ENCODE measurements at regions not wholly inside any gene's neighbourhood (a gene's known extent, or its start where the extent isn't known, plus 50 kb on each side); places are given as distances from the start of the nearest gene placed in this dataset.

DNA sequence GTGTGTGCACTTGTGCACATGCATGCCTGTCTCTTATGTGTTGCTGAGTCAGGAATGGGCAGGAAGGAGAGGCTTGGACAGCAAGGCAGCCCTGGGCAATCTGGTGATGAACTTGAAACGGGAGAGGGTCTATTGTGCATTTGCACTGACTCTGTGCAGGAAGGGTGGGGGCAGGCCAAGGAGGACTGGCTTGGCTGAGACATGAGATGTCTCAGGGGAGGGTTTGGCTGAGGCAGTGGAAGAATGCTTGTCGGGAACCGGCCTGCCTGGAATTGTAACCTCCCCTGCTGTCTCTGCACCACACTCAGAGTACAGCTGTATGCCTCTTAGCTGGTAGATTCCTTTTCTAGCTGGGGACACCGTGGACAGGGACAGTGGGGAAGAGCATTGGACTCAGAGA is 176.1 kb upstream of the TNP1 start:
- peaks cover 2% of the 10 kb centered on the region for H3K27me3 Mint-ChIP-seq
- ChIA-PET CTCF (no interaction called here), POLR2A (no interaction called here)
- H3K4me3 Mint-ChIP-seq: no peak overlapping the region
- intact Hi-C loops (cut with micrococcal nuclease): no loop called here
- no peak for DNase-seq
- no peaks in the 10 kb centered on the region for H3K9me3 Mint-ChIP-seq
- H3K36me3 Mint-ChIP-seq: no peaks in the 10 kb centered on the region
- H3K27ac Mint-ChIP-seq: no peak overlapping the region
- H3K4me1 Mint-ChIP-seq (ENCODE audit: low read depth): no peaks in the 10 kb centered on the region

DNA sequence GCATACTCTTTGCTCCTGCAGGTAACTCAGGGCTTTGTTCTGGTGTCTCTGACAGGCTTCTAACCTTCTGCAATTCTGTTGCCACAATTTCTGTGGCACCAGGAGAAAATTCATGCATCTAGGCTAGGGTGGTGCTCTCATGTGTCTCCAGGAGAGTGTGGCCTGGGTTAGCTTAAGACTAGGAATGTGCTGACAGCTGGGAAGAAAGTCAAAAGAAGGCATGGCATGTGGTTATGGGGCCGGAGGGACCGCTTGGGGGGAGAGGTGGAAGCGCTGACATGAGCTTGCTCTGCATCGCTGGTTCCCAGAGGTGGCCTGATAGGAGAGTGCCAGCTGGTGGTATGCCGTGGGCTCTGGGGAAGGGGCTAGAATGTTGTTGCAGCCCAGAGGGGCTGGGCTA is 173.3 kb upstream of the TNP1 start:
- intact Hi-C loops (cut with micrococcal nuclease): no loop called here
- DNase-seq: no peak
- no peak overlapping the region for H3K27ac Mint-ChIP-seq
- no peak overlapping the region for H3K4me3 Mint-ChIP-seq
- no peaks in the 10 kb centered on the region for H3K9me3 Mint-ChIP-seq
- no peaks in the 10 kb centered on the region for H3K4me1 Mint-ChIP-seq (ENCODE audit: low read depth)
- no peaks in the 10 kb centered on the region for H3K36me3 Mint-ChIP-seq
- peaks cover 5% of the 10 kb centered on the region for H3K27me3 Mint-ChIP-seq
- CTCF ChIA-PET: no interaction called here
- POLR2A ChIA-PET: no interaction called here

DNA sequence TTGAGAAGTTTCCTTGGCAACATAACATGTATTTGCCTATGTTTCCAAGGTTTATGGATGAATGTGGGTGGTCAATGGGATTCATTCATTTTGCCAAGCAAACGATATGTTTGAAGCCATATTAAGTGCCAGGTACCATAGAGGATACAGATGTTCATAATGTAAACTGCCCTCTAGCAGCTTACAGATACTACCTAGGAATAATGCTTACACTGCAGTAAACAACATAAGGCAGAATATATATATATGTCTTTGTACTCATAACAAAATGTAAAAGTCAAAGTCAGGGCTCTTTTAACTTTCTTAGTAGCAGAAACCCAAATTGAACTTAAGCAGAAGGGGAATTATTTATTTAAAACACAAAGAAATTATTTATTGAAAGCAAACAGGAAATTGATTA is 171.6 kb upstream of the TNP1 start:
- POLR2A ChIA-PET: no interaction called here
- CTCF ChIA-PET: no interaction called here
- H3K9me3 Mint-ChIP-seq: no peaks in the 10 kb centered on the region
- H3K27ac Mint-ChIP-seq: no peak overlapping the region
- DNase-seq: no peak
- H3K4me1 Mint-ChIP-seq (ENCODE audit: low read depth): no peaks in the 10 kb centered on the region
- H3K36me3 Mint-ChIP-seq: no peaks in the 10 kb centered on the region
- intact Hi-C loops (cut with micrococcal nuclease): no loop called here
- H3K4me3 Mint-ChIP-seq: no peak overlapping the region
- peaks cover 5% of the 10 kb centered on the region for H3K27me3 Mint-ChIP-seq

DNA sequence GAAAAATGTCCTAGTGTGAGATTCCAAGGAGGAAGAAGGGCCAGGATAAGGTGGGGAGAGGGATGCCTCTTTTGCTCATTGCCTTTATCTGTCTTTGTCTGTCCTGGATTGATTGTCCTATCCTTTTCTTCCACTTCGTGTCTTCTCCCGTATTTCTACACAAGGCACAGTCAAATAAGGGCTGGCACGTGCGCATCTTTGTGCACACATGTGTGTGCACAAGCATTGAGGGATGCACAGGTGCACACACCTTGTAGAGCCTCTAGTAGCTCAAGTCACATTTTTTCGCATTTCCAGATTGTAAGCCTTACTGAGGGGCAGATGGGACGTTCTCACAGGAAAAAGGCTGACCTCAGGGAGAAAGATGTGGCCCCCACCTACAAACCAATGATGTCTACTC is 170.2 kb upstream of the TNP1 start:
- DNase-seq: no peak
- H3K27me3 Mint-ChIP-seq: peaks cover 5% of the 10 kb centered on the region
- no peak overlapping the region for H3K27ac Mint-ChIP-seq
- H3K4me1 Mint-ChIP-seq (ENCODE audit: low read depth): no peaks in the 10 kb centered on the region
- no peak overlapping the region for H3K4me3 Mint-ChIP-seq
- no peaks in the 10 kb centered on the region for H3K36me3 Mint-ChIP-seq
- intact Hi-C loops (cut with micrococcal nuclease): no loop called here
- ChIA-PET POLR2A (no interaction called here), CTCF (no interaction called here)
- no peaks in the 10 kb centered on the region for H3K9me3 Mint-ChIP-seq

DNA sequence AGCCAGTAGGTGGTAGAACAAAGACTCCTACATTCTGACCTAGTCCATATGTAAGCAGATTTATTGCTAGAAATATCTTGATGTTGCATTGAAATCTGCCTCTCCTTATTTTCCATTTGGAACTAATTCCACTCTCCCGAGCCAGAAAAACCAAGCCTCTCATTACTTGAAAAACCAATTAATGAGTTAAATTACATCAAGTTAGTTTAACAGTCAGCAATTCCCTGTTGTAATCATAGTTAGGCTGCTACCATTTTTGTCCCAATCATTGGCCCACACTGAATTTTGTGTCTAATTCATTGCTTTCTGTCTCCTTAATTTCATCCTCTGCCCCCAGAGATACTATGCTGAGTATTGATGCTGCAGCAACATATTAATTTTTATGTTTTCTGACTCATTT is 168.3 kb upstream of the TNP1 start:
- Mint-ChIP-seq H3K27ac (no peak overlapping the region), H3K36me3 (no peaks in the 10 kb centered on the region), H3K9me3 (no peaks in the 10 kb centered on the region), H3K4me1 (ENCODE audit: low read depth) (no peaks in the 10 kb centered on the region), H3K4me3 (no peak overlapping the region), H3K27me3 (peaks cover 5% of the 10 kb centered on the region)
- ChIA-PET POLR2A (no interaction called here), CTCF (no interaction called here)
- intact Hi-C loops (cut with micrococcal nuclease): no loop called here
- DNase-seq: no peak

DNA sequence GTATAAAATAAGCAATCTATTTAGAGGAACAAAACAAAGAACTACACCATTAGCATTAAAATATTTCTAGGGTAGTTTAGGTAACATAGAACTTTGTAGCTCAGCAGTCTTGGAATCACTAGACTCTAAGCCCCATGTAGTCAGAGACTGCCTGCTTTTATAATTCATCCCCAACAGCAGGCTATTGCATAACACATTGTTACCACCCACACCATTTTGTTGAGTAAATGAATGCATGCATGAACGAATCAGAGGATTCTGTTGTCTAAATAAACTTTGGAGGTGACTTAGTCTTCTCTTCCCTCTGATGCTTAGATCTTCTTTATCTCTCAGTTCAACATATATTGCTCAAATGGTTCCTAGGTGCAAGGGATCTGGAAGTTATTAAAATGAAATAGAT is 167.6 kb upstream of the TNP1 start:
- Mint-ChIP-seq H3K27ac (no peak overlapping the region), H3K4me1 (ENCODE audit: low read depth) (no peaks in the 10 kb centered on the region), H3K36me3 (no peaks in the 10 kb centered on the region), H3K9me3 (no peaks in the 10 kb centered on the region), H3K27me3 (peaks cover 5% of the 10 kb centered on the region), H3K4me3 (no peak overlapping the region)
- intact Hi-C loops (cut with micrococcal nuclease): no loop called here
- no peak for DNase-seq
- ChIA-PET POLR2A (no interaction called here), CTCF (no interaction called here)

DNA sequence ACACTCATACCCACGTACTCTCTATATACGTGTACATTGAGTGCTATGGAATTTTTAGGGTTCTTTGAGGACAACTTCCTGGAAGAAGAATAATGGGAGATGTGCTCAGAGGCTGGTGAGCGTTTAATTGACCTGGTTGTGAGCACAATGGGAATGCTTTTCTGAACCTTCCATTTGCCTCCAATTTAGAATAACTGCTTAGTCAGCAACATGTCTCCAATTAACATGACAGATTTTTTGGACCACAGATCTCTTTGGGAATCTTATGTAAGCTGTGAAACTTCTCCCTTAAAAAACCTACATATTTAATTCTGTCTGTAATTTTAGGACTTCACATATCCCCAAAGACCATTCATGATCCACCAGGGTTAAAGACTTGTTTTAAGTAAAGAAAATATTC is 166.7 kb upstream of the TNP1 start:
- Mint-ChIP-seq H3K27me3 (peaks cover 5% of the 10 kb centered on the region), H3K4me1 (ENCODE audit: low read depth) (no peaks in the 10 kb centered on the region), H3K9me3 (no peaks in the 10 kb centered on the region), H3K4me3 (no peak overlapping the region), H3K36me3 (no peaks in the 10 kb centered on the region), H3K27ac (no peak overlapping the region)
- no peak for DNase-seq
- intact Hi-C loops (cut with micrococcal nuclease): no loop called here
- CTCF ChIA-PET: no interaction called here
- POLR2A ChIA-PET: no interaction called here

DNA sequence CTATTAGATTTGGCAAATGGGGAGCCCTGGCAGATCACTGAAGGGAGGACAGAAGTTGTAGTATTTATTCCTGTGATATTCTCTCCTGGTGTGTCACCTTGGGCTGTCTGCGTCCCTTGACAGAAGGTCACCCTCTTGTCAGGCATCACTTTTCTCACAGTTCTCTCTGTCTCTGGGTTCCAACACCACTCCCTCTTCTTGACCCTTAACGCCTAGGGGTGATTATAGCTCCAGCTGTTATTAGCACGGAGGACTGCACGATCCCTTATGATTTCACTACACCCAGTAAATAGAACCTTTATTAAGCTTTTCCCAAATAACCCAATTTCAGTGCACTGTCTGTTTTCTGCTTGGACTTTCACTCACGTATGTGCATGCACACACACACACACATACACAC is 166.3 kb upstream of the TNP1 start:
- no peak overlapping the region for H3K4me3 Mint-ChIP-seq
- intact Hi-C loops (cut with micrococcal nuclease): no loop called here

DNA sequence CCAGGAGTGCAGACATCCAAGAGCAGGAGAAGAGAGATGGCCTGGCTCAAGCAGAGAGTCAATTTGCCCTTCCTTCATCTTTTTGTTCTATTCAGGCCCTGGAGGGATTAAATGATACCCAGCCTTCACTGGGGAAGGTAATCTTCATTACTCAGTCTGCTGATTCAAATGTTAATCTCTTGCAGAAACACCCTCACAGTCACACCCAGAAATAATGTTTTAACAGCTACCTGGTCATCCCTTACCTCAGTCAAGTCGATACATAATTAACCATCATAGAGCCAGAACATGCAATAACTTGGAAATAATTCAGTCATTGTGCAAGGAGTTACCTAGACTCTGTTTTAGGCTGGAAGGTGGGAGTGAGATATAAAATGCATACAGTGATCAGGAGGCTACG is 163.7 kb upstream of the TNP1 start:
- CTCF ChIA-PET: no interaction called here
- Mint-ChIP-seq H3K4me1 (ENCODE audit: low read depth) (no peaks in the 10 kb centered on the region), H3K4me3 (no peak overlapping the region), H3K9me3 (peaks cover 3% of the 10 kb centered on the region), H3K27me3 (peaks cover 4% of the 10 kb centered on the region), H3K36me3 (no peaks in the 10 kb centered on the region), H3K27ac (no peak overlapping the region)
- DNase-seq: no peak
- POLR2A ChIA-PET: no interaction called here
- intact Hi-C loops (cut with micrococcal nuclease): no loop called here

More for the DNA sequence above, 166.3 kb upstream of the TNP1 start:
- Mint-ChIP-seq H3K36me3 (no peaks in the 10 kb centered on the region), H3K4me1 (ENCODE audit: low read depth) (no peaks in the 10 kb centered on the region), H3K27me3 (peaks cover 5% of the 10 kb centered on the region), H3K9me3 (no peaks in the 10 kb centered on the region), H3K27ac (no peak overlapping the region)
- ChIA-PET POLR2A (no interaction called here), CTCF (no interaction called here)
- no peak for DNase-seq

DNA sequence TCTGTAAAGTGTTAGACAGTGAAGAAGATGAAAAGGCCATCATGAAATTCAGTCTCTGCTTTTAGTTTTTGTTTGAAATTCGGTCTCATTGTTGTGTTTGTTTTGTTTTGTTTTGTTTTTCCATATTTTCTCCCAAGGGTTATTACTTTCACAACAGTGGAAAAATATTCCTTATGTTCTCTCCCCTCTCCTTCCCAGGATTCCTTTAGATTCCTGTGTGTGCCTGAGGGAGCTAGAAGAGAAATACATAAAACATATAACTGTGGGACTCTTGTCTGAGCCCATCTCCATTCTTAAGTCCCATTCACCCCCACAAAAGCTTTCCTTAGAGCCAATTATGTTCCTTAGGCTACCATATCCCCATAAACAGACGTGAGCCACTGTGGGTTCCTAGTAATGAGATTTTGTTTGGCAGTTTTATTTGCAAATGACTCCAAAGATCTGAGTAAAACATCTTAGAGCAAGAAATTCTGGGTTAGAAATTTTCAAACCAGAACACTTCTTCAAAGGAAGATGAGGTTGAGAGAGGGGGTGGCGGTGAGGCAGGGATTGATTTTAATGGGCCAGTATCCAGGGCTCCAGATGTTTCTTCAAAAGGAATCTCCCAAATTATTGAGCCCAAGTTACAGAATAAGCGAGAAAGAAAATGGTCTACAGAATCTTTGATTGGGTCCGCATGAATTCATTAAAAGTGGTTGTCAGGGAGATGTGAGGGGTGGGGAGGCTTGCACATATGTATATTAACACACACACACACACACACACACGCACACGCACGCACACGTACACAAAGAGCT is 157.8 kb upstream of the TNP1 start:
- H3K4me3 Mint-ChIP-seq: no peak overlapping the region
- no peak for DNase-seq
- H3K27me3 Mint-ChIP-seq: peaks cover 27% of the 10 kb centered on the region
- H3K4me1 Mint-ChIP-seq (ENCODE audit: low read depth): no peaks in the 10 kb centered on the region
- intact Hi-C loops (cut with micrococcal nuclease): no loop called here
- no peak overlapping the region for H3K27ac Mint-ChIP-seq
- POLR2A ChIA-PET: no interaction called here
- H3K9me3 Mint-ChIP-seq: peaks cover 5% of the 10 kb centered on the region
- no peaks in the 10 kb centered on the region for H3K36me3 Mint-ChIP-seq
- CTCF ChIA-PET: no interaction called here

DNA sequence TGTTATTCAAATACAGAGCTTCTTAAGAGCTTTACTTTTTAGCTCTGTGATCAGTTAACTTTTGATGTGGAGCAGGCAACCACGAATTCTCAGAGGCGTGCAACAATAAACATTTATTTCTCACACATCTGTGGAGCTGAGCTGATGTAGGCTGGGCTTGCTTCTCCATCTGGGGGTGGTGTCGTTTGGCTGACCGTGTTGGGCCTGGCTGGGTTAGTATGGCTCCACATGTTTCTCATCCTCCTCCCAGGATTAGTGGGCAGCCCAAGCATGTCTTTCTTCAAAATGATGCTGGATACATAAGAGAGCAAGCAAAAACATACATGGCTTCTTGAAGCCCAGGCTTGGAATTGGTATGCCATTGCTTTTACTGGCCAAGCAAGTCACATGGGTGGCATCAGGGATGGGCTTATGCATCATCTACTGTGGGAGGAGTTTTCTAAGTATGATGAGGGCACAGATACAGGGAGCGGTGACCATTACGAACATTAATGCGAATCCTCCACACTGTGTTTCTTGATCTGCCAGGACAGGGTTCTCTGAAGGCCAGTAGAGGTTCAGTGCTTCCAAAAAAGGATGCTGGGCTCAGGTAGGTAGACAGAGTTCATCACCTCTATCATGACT is 157.0 kb upstream of the TNP1 start:
- Mint-ChIP-seq H3K4me3 (no peak overlapping the region), H3K27ac (no peak overlapping the region), H3K9me3 (peaks cover 5% of the 10 kb centered on the region), H3K4me1 (ENCODE audit: low read depth) (no peaks in the 10 kb centered on the region), H3K36me3 (no peaks in the 10 kb centered on the region), H3K27me3 (peaks cover 28% of the 10 kb centered on the region)
- POLR2A ChIA-PET: no interaction called here
- intact Hi-C loops (cut with micrococcal nuclease): no loop called here
- CTCF ChIA-PET: interaction anchor here (0.6 kb wide), 1 partner anchor 440 kb away, joined by 3 read pairs; no protein-coding TSS in a partner anchor
- DNase-seq: no peak

DNA sequence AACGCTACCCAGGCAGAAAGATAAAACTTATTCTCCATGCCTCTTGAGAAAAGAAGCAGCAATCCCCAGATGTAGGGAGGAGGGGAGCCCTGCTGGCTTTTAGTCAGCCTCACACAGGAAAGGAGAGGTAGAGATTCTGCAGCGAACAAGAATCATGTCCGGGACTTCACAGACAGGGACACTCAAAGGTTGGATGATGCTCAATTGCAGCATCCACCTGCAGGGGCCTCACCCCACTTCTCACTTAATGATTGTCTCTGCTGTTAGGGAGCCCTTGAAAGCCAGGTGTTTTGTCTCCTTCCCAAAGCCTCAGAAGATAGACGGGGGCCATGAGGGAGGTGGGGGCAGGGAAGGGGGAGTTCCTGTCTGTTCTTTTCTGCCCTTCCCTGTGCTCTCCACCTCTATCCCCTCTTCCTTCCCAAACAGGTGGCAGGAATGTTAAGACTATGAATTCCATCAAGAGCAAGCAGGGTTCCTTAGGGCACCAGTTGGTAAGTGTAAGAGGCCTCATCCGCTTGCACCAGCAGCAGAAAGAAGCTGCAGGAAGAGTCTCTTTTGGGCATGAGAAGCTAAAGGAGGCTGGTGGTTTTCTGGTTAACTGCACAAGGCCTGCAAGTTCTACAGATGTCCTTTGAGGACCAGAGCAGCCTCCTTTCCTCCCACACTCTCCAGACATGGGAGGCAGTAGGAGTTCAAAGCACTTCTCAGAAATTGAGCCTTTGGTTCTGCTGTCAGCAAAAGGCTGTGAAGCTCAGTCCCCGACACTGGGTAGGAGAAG is 154.7 kb upstream of the TNP1 start:
- Mint-ChIP-seq H3K27me3 (peaks cover 31% of the 10 kb centered on the region), H3K4me3 (no peak overlapping the region), H3K9me3 (peaks cover 5% of the 10 kb centered on the region), H3K27ac (no peak overlapping the region), H3K36me3 (no peaks in the 10 kb centered on the region), H3K4me1 (ENCODE audit: low read depth) (no peaks in the 10 kb centered on the region)
- ChIA-PET CTCF (no interaction called here), POLR2A (no interaction called here)
- DNase-seq: no peak
- intact Hi-C loops (cut with micrococcal nuclease): no loop called here

DNA sequence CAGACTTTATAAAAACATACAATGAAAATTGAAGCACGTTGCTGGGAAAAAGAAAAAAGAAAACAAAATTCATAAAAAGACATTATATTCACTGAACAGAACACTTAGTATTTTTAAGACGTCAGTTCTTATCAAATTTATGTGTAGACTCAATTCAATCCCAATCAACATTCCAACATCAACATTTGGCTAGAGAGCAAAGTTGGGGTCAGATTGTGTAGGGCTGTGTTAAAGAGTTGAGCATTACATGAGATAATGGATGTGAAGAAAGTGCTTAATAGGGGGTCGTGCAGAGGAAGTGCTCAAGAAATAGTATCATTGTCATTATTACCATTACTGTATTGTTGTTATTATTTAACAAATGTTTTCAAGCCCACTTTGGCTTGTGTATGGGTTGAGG is 154.1 kb upstream of the TNP1 start:
- POLR2A ChIA-PET: no interaction called here
- CTCF ChIA-PET: no interaction called here
- Mint-ChIP-seq H3K36me3 (no peaks in the 10 kb centered on the region), H3K4me3 (no peak overlapping the region), H3K27ac (no peak overlapping the region), H3K27me3 (peaks cover 35% of the 10 kb centered on the region), H3K4me1 (ENCODE audit: low read depth) (no peaks in the 10 kb centered on the region), H3K9me3 (peaks cover 3% of the 10 kb centered on the region)
- intact Hi-C loops (cut with micrococcal nuclease): no loop called here
- no peak for DNase-seq

Measured in activated CD4-positive, alpha-beta memory T cell treated with anti-CD3 and anti-CD28 coated beads for 36 hours (primary cell).